Memory B cell (primary cell): ENCODE measurements at regions not wholly inside any gene's neighbourhood (a gene's known extent, or its start where the extent isn't known, plus 50 kb on each side); places are given as distances from the start of the nearest gene placed in this dataset.
"Not testable (repeated sequence)": the region's sequence is repeated elsewhere in the genome, so short reads cannot be mapped to it uniquely, and the experiment has no call there.

ENCODE experiments used
- ATAC-seq: fragments of 150-1000 bp; cut with Tn5 transposase; 2 replicates; pipeline ENCODE4 v1.10.0; 2021; ENCODE audit warnings: low read depth, mild to moderate bottlenecking, moderate library complexity
- DNase-seq, 2 donors: peaks; one replicate each; pipeline ENCODE4 v3.0.0; 2022; ENCODE audit warnings: low spot score in 2 of 2
- H3K27ac Mint-ChIP-seq: one replicate; pipeline ENCODE4 v1.8.0; 2022; ENCODE audit warnings: mild to moderate bottlenecking, moderate library complexity, mixed read lengths
- H3K27me3 Mint-ChIP-seq: one replicate; pipeline ENCODE4 v1.8.0; 2022; ENCODE audit warnings: mixed read lengths
- H3K36me3 Mint-ChIP-seq: one replicate; pipeline ENCODE4 v1.8.0; 2022; ENCODE audit warnings: mild to moderate bottlenecking, mixed read lengths
- H3K4me1 Mint-ChIP-seq: one replicate; pipeline ENCODE4 v1.8.0; 2022; ENCODE audit warnings: mixed read lengths
- H3K4me3 Mint-ChIP-seq: one replicate; pipeline ENCODE4 v1.8.0; 2022; ENCODE audit warnings: mild to moderate bottlenecking, moderate library complexity, mixed read lengths
- H3K9me3 Mint-ChIP-seq: one replicate; pipeline ENCODE4 v1.8.0; 2022; ENCODE audit warnings: mixed read lengths

DNA sequence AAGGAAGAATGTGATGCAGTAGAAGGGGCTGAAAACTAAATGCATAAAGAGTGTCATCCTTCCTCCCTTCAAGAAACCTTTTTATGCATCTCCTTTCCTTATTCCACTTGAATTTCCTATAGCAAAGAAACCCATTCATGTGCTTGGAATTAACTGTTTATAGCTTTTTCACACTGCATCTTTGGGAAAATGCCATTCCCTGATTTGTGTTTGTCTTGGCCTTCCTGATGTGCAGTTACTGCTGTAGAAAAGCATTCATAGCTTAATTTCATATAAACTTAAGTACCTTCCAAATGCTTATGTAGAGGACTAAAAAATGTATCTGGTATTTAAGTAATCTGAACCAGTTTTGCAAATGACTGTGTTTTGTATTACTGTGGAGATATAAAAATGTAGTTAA is 61.8 kb downstream of the SDR9C7 start:
- ATAC-seq = no peak
- peaks cover 5% of the 10 kb centered on the region for H3K9me3 Mint-ChIP-seq
- no peak for DNase-seq
- peaks cover 14% of the 10 kb centered on the region for H3K27me3 Mint-ChIP-seq
- H3K36me3 Mint-ChIP-seq = no peaks in the 10 kb centered on the region
- no peak overlapping the region for H3K27ac Mint-ChIP-seq
- H3K4me1 Mint-ChIP-seq = no peaks in the 10 kb centered on the region
- H3K4me3 Mint-ChIP-seq = no peak overlapping the region

DNA sequence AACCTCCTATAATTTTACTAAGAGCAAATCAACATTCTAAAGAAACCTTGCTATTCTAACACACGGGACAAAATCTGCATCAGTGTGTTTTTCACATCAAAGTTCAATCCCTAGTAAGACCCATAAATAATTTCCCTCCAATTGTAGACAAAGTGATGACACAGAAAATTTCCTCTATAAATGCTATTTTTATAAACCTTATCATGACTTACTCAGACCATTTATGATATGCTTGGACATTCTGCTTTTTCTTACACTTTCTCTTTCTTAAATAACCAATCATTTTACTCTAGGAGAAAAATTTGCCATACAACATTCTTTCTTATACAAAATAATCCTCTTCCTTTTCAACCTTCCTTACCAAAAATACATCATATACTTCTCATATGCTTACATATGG is 67.0 kb downstream of the SDR9C7 start:
- peaks cover 4% of the 10 kb centered on the region for H3K36me3 Mint-ChIP-seq
- ATAC-seq (no peak), DNase-seq (no peak)
- H3K27me3 Mint-ChIP-seq = peaks cover 8% of the 10 kb centered on the region
- H3K4me1 Mint-ChIP-seq = no peaks in the 10 kb centered on the region
- H3K27ac Mint-ChIP-seq = no peak overlapping the region
- H3K9me3 Mint-ChIP-seq = peaks cover 21% of the 10 kb centered on the region
- no peak overlapping the region for H3K4me3 Mint-ChIP-seq

DNA sequence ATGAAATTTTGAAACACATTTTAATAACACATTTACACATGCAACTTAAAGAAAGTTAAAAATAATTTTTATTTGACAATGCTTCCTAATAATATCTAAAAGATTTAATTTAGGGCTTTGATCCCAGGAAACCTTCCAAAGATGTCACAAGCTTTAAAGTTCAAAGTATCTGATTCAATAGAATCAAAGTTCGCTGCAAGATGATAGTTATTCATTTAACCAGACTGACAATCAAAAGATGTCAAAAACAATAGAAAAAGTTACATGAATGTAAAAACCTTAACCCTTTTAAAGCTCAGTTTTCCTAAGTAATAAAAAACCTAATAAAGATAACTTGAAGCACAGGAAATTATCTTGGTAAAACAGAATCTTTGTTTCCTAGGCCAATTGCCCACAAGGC is 67.7 kb downstream of the SDR9C7 start:
- Mint-ChIP-seq H3K4me3 (no peak overlapping the region), H3K27me3 (peaks cover 3% of the 10 kb centered on the region), H3K36me3 (peaks cover 4% of the 10 kb centered on the region), H3K27ac (no peak overlapping the region), H3K9me3 (peaks cover 23% of the 10 kb centered on the region), H3K4me1 (no peaks in the 10 kb centered on the region)
- no peak for DNase-seq
- no peak for ATAC-seq

DNA sequence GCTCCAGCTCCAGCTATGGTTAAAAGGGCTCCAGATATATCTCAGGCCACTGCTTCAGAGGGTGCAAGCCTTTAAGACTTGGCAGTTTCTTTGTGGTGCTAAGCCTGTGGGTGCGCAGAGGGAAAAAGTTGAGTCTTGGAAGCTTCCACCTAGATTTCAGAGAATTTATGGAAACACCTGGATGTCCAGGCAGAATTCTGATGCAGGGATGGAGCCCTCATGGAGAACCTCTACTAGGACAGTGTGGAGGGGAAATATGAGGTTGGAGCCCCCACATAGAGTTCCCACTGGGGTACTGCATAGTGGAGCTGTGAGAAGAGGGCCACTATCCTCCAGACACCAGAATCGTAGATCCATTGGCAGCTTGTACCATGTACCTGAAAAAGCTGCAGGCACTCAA is 69.9 kb downstream of the SDR9C7 start:
- Mint-ChIP-seq H3K4me1 (no peaks in the 10 kb centered on the region), H3K4me3 (no peak overlapping the region), H3K27me3 (peaks cover 3% of the 10 kb centered on the region), H3K27ac (no peak overlapping the region), H3K9me3 (peaks cover 22% of the 10 kb centered on the region), H3K36me3 (peaks cover 4% of the 10 kb centered on the region)
- ATAC-seq (no peak), DNase-seq (no peak)

- no peak for ATAC-seq
- Mint-ChIP-seq H3K27me3 (peaks cover 2% of the 10 kb centered on the region), H3K4me3 (no peak overlapping the region), H3K36me3 (peaks cover 4% of the 10 kb centered on the region), H3K9me3 (peaks cover 21% of the 10 kb centered on the region), H3K27ac (no peak overlapping the region), H3K4me1 (no peaks in the 10 kb centered on the region)
- no peak for DNase-seq
Observed at GRCh38 chr12:56863789-56864188, 70.4 kb downstream of the SDR9C7 start.

DNA sequence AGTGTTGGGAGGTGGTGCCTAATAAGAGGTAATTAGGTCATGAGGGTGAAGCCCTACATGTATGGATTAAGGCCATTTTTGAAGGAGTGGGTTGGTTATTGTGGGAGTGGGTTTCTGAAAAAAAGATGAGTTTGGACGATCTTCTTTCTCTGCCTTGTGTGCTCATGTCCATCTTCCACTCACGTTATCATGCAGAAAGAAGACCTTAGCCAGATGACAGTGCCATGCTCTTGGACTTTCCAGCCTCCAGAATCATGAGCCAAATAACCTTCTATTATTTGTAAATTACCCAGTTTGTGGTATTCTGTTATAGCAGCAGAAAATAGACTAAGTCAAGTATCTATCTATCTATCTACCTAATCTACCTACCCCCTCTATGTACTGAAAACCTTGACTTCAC is 71.9 kb downstream of the SDR9C7 start:
- H3K9me3 Mint-ChIP-seq = peaks cover 16% of the 10 kb centered on the region
- ATAC-seq (no peak), DNase-seq (no peak)
- no peak overlapping the region for H3K4me3 Mint-ChIP-seq
- peaks cover 5% of the 10 kb centered on the region for H3K27me3 Mint-ChIP-seq
- no peak overlapping the region for H3K27ac Mint-ChIP-seq
- H3K36me3 Mint-ChIP-seq = peaks cover 4% of the 10 kb centered on the region
- H3K4me1 Mint-ChIP-seq = no peaks in the 10 kb centered on the region

- peaks cover 13% of the 10 kb centered on the region for H3K27me3 Mint-ChIP-seq
- ATAC-seq, H3K4me1 Mint-ChIP-seq, H3K27ac Mint-ChIP-seq, H3K9me3 Mint-ChIP-seq, H3K36me3 Mint-ChIP-seq, H3K4me3 Mint-ChIP-seq, DNase-seq: not testable (repeated sequence)
Observed at GRCh38 chr12:56853392-56853978, 80.7 kb downstream of the SDR9C7 start.

DNA sequence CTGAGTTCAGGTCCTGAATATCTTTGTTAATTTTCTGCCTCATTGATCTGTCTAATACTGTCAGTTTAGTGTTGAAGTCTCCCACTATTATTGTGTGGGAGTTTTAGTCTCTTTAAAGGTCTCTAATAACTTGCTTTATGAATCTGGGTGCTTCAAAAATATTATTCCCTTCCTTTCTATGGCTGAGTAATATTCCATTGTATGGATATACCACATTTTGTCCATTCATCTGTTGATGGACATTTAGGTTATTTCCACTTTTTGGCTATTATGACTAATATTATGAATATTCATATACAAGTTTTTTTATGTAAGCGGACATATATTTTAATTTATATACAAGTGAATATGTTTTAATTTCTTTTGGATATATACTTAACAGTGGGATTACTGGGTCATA is 82.7 kb downstream of the SDR9C7 start:
- H3K27me3 Mint-ChIP-seq = peaks cover 8% of the 10 kb centered on the region
- no peak overlapping the region for H3K4me3 Mint-ChIP-seq
- no peak for ATAC-seq
- no peak for DNase-seq
- H3K9me3 Mint-ChIP-seq = peaks cover 2% of the 10 kb centered on the region
- H3K36me3 Mint-ChIP-seq = no peaks in the 10 kb centered on the region
- no peak overlapping the region for H3K27ac Mint-ChIP-seq
- no peaks in the 10 kb centered on the region for H3K4me1 Mint-ChIP-seq

DNA sequence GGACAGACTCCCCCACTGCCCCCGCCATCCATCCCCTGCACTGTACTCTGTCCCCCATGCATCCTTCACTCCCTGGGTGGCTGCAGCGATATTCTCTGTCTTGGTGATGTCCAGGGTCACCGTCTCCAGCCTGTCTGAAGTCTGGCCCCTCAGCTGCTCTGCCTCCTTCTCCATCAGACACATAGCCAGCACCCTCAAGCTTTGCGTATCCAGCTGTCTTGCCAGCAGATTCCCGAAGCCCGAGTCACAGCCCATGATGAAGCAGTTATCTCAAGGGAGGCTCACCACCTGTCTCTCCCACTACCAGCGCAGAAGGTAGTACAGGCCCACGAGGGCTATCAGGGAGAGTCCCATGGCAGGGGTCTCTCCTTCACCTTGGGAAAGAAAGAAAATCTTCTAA is 77.8 kb downstream of the HSD17B6 start:
- no peak overlapping the region for H3K4me3 Mint-ChIP-seq
- ATAC-seq (no peak), DNase-seq (no peak)
- H3K27me3 Mint-ChIP-seq = peaks cover 14% of the 10 kb centered on the region
- peaks cover 13% of the 10 kb centered on the region for H3K4me1 Mint-ChIP-seq
- no peaks in the 10 kb centered on the region for H3K9me3 Mint-ChIP-seq
- no peak overlapping the region for H3K27ac Mint-ChIP-seq
- H3K36me3 Mint-ChIP-seq = no peaks in the 10 kb centered on the region

DNA sequence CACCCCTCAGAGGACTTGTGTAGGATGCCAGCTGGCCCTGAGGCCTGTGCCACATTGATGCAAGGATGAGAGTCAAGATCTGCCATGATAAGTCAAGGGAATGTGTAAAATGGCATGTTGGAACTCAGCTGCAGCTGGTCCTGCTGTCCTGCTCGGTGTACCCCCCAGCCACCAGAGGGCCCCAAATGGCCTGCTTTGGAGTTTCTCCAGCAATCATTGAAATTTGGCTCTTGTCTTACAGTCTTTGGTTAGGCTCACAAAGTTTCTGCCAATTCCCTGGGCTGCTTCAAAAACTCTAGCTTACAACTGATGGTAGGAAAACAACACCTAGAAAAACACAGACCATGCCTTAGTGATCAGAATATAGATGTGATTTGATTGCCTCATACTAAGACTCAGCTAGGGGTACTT is 76.8 kb downstream of the HSD17B6 start:
- Mint-ChIP-seq H3K9me3 (no peaks in the 10 kb centered on the region), H3K4me1 (peaks cover 13% of the 10 kb centered on the region), H3K36me3 (no peaks in the 10 kb centered on the region), H3K4me3 (no peak overlapping the region), H3K27me3 (peaks cover 14% of the 10 kb centered on the region), H3K27ac (no peak overlapping the region)
- DNase-seq (peak; percentile 11 to 15), ATAC-seq (peak; percentile 37)

DNA sequence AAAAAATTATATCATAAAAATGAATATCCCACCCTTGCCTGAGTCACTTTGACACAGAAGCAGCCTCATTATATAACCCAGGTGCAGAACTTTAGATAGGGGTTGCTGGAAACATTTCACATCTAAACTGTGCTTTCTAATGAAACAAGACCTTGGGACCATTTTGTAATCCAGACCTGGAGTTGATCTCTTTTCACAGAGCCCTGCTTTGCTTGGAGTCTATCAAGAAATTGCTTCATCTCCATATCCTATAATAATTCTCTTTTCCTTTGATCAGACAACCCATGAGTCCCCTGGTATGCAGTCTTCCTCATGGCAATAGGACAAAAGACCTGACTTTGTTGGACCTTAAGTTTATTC is 76.3 kb downstream of the HSD17B6 start:
- ATAC-seq = no peak
- Mint-ChIP-seq H3K27me3 (peaks cover 15% of the 10 kb centered on the region), H3K4me3 (no peak overlapping the region)

GRCh38 chr12:56838621-56839488 is 75.7 kb downstream of the HSD17B6 start:
- Mint-ChIP-seq H3K4me1 (peaks cover 13% of the 10 kb centered on the region), H3K27me3 (peaks cover 15% of the 10 kb centered on the region), H3K36me3 (no peaks in the 10 kb centered on the region), H3K9me3 (no peaks in the 10 kb centered on the region), H3K4me3 (no peak overlapping the region), H3K27ac (no peak overlapping the region)
- no peak for ATAC-seq
- DNase-seq = no peak

More for the DNA sequence above, 76.3 kb downstream of the HSD17B6 start:
- peaks cover 13% of the 10 kb centered on the region for H3K4me1 Mint-ChIP-seq
- no peaks in the 10 kb centered on the region for H3K9me3 Mint-ChIP-seq
- no peak for DNase-seq
- no peak overlapping the region for H3K27ac Mint-ChIP-seq
- H3K36me3 Mint-ChIP-seq = no peaks in the 10 kb centered on the region
